ENCODE measurements at regions not wholly inside any gene's neighbourhood (a gene's known extent, or its start where the extent isn't known, plus 50 kb on each side); places are given as distances from the start of the nearest gene placed in this dataset.

DNA sequence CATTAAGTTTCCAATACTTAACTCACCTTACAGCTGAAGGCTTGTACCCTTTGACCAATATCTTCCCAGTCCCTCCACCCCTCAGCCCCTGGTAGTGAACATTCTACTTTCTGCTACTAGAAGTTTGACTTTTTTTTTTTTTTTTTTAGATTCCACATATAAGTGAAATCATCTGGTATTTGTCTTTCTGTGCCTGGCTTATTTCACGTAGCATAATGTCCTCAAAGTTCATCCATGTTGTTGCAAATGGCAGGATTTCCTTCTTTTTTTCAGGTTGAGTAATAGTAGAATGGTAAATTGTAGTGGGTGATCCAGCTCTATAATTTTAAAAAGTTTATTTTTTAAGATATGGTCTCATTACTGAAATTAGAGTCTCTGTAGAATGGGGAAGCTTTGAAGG lies 316.0 kb downstream of the MTX2 start:
- no peak for DNase-seq (ENCODE audit: low read depth, low spot score)
- intact Hi-C loops (cut with micrococcal nuclease; ENCODE audit: unreplicated experiment) (no loop called here), in situ Hi-C loops (cut with HindIII; ENCODE audit: low pct_unique_long_range_greater_than_20kb, low sequenced_read_pairs) (no loop called here)
- no peak for TF ChIP-seq SIN3A (IDR thresholded peaks at IDR 0.05; ENCODE audit: borderline replicate concordance, insufficient read depth, low read depth, low read length)
- TF ChIP-seq POLR2AphosphoS5 (IDR thresholded peaks at IDR 0.05; ENCODE audit: low read depth, low read length): no peak
- TF ChIP-seq, protein P1, sequence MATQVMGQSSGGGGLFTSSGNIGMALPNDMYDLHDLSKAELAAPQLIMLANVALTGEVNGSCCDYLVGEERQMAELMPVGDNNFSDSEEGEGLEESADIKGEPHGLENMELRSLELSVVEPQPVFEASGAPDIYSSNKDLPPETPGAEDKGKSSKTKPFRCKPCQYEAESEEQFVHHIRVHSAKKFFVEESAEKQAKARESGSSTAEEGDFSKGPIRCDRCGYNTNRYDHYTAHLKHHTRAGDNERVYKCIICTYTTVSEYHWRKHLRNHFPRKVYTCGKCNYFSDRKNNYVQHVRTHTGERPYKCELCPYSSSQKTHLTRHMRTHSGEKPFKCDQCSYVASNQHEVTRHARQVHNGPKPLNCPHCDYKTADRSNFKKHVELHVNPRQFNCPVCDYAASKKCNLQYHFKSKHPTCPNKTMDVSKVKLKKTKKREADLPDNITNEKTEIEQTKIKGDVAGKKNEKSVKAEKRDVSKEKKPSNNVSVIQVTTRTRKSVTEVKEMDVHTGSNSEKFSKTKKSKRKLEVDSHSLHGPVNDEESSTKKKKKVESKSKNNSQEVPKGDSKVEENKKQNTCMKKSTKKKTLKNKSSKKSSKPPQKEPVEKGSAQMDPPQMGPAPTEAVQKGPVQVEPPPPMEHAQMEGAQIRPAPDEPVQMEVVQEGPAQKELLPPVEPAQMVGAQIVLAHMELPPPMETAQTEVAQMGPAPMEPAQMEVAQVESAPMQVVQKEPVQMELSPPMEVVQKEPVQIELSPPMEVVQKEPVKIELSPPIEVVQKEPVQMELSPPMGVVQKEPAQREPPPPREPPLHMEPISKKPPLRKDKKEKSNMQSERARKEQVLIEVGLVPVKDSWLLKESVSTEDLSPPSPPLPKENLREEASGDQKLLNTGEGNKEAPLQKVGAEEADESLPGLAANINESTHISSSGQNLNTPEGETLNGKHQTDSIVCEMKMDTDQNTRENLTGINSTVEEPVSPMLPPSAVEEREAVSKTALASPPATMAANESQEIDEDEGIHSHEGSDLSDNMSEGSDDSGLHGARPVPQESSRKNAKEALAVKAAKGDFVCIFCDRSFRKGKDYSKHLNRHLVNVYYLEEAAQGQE (IDR thresholded peaks at IDR 0.05; ENCODE audit: insufficient read depth in 1 of 2, low read depth in 2 of 2, low read length in 1 of 2): no peak
- TF ChIP-seq CTCF (IDR thresholded peaks at IDR 0.05): no peak
- TF ChIP-seq TCF7L2 (IDR thresholded peaks at IDR 0.05; ENCODE audit: low read depth, low read length): no peak
- Histone ChIP-seq H3K27ac (ENCODE audit: low read length) (no peak overlapping the region), H3K4me3 (ENCODE audit: low read depth in 2 of 2, low read length in 2 of 2) (no peak overlapping the region), H3K27me3 (ENCODE audit: control insufficient read depth, insufficient read depth, low read length) (no peaks in the 10 kb centered on the region), H3K4me1 (ENCODE audit: control insufficient read depth, insufficient read depth, low read length) (peaks cover 24% of the 10 kb centered on the region), H3K36me3 (ENCODE audit: control insufficient read depth, insufficient read depth, low read length) (no peaks in the 10 kb centered on the region), H3K9me3 (ENCODE audit: control insufficient read depth, insufficient read depth, low read depth, low read length) (no peaks in the 10 kb centered on the region)
- ATAC-seq: no peak
- ChIA-PET CTCF (no interaction called here), POLR2A (no interaction called here)
- BruUV-seq (replicated peaks): no TSS peak

- no peaks in the 10 kb centered on the region for H3K27me3 ChIP-seq (ENCODE audit: control insufficient read depth, insufficient read depth, low read length)
- DNase-seq (ENCODE audit: low read depth, low spot score) (no peak), ATAC-seq (no peak)
- BruUV-seq (replicated peaks): no TSS peak
- in situ Hi-C loops (cut with HindIII; ENCODE audit: low pct_unique_long_range_greater_than_20kb, low sequenced_read_pairs): no loop called here
- H3K36me3 ChIP-seq (ENCODE audit: control insufficient read depth, insufficient read depth, low read length): no peaks in the 10 kb centered on the region
- TF ChIP-seq, protein P1 (IDR thresholded peaks at IDR 0.05; ENCODE audit: insufficient read depth in 1 of 2, low read depth in 2 of 2, low read length in 1 of 2): no peak
- TF ChIP-seq SIN3A (IDR thresholded peaks at IDR 0.05; ENCODE audit: borderline replicate concordance, insufficient read depth, low read depth, low read length): no peak
- TF ChIP-seq CTCF (IDR thresholded peaks at IDR 0.05): no peak
- TF ChIP-seq TCF7L2 (IDR thresholded peaks at IDR 0.05; ENCODE audit: low read depth, low read length): no peak
- TF ChIP-seq POLR2AphosphoS5 (IDR thresholded peaks at IDR 0.05; ENCODE audit: low read depth, low read length): no peak
- no peaks in the 10 kb centered on the region for H3K9me3 ChIP-seq (ENCODE audit: control insufficient read depth, insufficient read depth, low read depth, low read length)
- POLR2A ChIA-PET: no interaction called here
- peaks cover 24% of the 10 kb centered on the region for H3K4me1 ChIP-seq (ENCODE audit: control insufficient read depth, insufficient read depth, low read length)
- no peak overlapping the region for H3K4me3 ChIP-seq (ENCODE audit: low read depth in 2 of 2, low read length in 2 of 2)
- H3K27ac ChIP-seq (ENCODE audit: low read length): no peak overlapping the region
- CTCF ChIA-PET: interaction anchor here (0.6 kb wide), 1 partner anchor 57 kb away, joined by 3 read pairs; no protein-coding TSS in a partner anchor
- intact Hi-C loops (cut with micrococcal nuclease; ENCODE audit: unreplicated experiment): no loop called here
Measured at GRCh38 chr2:176585791-176586190, 316.5 kb downstream of the MTX2 start.
